ENCODE measurements at regions not wholly inside any gene's neighbourhood (a gene's known extent, or its start where the extent isn't known, plus 50 kb on each side); places are given as distances from the start of the nearest gene placed in this dataset.

DNA sequence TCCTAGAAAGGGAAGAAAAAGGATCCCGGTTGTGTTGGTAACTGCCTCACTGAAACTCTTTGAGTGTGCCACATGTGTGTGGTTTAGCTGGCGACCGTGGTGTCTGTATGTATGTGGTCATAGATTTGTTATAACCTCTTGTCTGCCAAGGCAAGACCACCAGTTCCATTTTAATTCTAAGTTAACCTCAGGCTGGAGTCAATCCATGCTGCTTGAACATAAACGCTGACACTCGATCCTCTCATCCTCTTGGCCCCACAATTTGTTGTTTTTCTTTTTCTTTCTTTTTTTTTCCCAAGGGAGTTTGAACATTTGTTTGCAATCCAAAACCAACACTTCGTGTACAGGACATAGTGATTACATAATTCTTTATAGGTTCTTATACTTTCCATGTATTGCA lies 318.9 kb upstream of the JAG1 start:
- DNase-seq (ENCODE audit: low spot score): no peak
- Histone ChIP-seq H3K14ac (ENCODE audit: low read length) (no peak overlapping the region), H2BK15ac (ENCODE audit: low read length) (no peak overlapping the region), H3K36me3 (replicated peaks in 1 of 2; ENCODE audit: control insufficient read depth in 2 of 2, insufficient read depth in 2 of 2, low read length in 2 of 2) (no peaks in the 10 kb centered on the region), H3K9ac (ENCODE audit: low read depth, low read length, poor library complexity) (no peak overlapping the region), H3K4ac (ENCODE audit: low read length) (no peak overlapping the region), H4K91ac (ENCODE audit: low read depth, low read length, poor library complexity) (no peak overlapping the region), H2BK120ac (ENCODE audit: low read depth, low read length) (no peak overlapping the region), H4K8ac (ENCODE audit: low read depth, low read length) (no peak overlapping the region), H2AFZ (ENCODE audit: low read length) (no peak overlapping the region), H3K4me1 (ENCODE audit: control insufficient read depth in 2 of 2, insufficient read depth in 1 of 2, low read depth in 1 of 2, low read length in 2 of 2) (peaks cover 0 to 2% of the 10 kb centered on the region in 2 donors), H2AK5ac (ENCODE audit: low read depth, low read length) (no peak overlapping the region), H3K27ac (replicated peaks; ENCODE audit: low read length) (no peak overlapping the region), H2BK5ac (ENCODE audit: low read length) (no peak overlapping the region), H3K4me3 (ENCODE audit: low read length in 2 of 2) (no peak overlapping the region), H3K23ac (ENCODE audit: low read depth, low read length, poor library complexity) (no peak overlapping the region), H3K27me3 (ENCODE audit: control insufficient read depth in 3 of 3, insufficient read depth in 3 of 3, low read depth in 1 of 3, low read length in 3 of 3) (no peaks in the 10 kb centered on the region), H3K79me1 (ENCODE audit: low read depth, low read length) (no peaks in the 10 kb centered on the region), H3K9me3 (replicated peaks in 1 of 2; ENCODE audit: control insufficient read depth in 2 of 2, insufficient read depth in 1 of 2, low read depth in 1 of 2, low read length in 2 of 2) (no peaks in the 10 kb centered on the region), H3K4me2 (ENCODE audit: insufficient read depth, low read length, poor library complexity, severe bottlenecking) (no peak overlapping the region), H2BK12ac (ENCODE audit: low read length) (no peak overlapping the region), H3K18ac (ENCODE audit: low read length) (no peak overlapping the region)
- WGBS, 2 donors (ENCODE audit: extremely low coverage in 2 of 2, insufficient read length in 2 of 2, insufficient replicate concordance in 1 of 2): no CpG with 5 or more reads among the region's 6 CpGs

DNA sequence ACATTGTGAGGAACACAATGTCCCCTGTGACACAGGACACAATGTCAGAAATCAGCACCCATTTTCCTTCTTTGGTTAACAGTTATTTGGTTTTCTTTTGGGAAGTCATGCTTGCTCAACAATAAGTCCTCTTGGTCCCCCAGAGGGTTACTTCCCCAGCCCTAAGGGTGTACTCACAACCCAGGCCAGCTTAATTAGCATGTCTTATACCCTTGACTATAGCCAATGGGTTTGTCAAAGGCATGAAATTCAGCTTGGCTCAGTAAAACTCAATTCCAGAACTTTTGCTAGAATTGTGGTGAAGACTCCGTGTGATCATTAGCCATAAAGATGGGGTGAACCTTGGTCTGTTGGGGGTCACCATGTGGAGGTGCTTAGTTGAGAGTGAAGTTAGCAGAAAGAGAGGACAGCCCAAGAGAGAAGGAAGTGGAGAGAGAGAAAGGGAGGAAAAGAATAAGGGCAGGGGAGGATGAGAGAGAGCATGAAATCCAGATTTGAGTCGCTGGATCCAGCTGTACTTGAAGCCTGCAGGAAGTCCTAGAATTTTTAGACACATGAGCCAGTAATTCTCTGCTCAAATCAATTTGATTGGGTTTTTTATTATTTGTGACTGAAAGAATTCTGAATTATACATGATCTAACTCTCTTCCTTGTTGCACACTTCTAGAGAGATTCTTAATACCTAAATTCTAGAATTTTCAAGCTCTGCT lies 321.3 kb upstream of the JAG1 start:
- no peak overlapping the region for H3K23ac ChIP-seq (ENCODE audit: low read depth, low read length, poor library complexity)
- H2BK12ac ChIP-seq (ENCODE audit: low read length): no peak overlapping the region
- no peak overlapping the region for H3K4me3 ChIP-seq (ENCODE audit: low read length in 2 of 2)
- no peak overlapping the region for H2BK120ac ChIP-seq (ENCODE audit: low read depth, low read length)
- no peaks in the 10 kb centered on the region for H3K36me3 ChIP-seq (replicated peaks in 1 of 2; ENCODE audit: control insufficient read depth in 2 of 2, insufficient read depth in 2 of 2, low read length in 2 of 2)
- H3K4me2 ChIP-seq (ENCODE audit: insufficient read depth, low read length, poor library complexity, severe bottlenecking): no peak overlapping the region
- H2BK15ac ChIP-seq (ENCODE audit: low read length): no peak overlapping the region
- no CpG with 5 or more reads among the region's 2 CpGs for whole genome bisulfite sequencing, 2 donors (ENCODE audit: extremely low coverage in 2 of 2, insufficient read length in 2 of 2, insufficient replicate concordance in 1 of 2)
- no peak overlapping the region for H4K8ac ChIP-seq (ENCODE audit: low read depth, low read length)
- H3K18ac ChIP-seq (ENCODE audit: low read length): no peak overlapping the region
- no peak overlapping the region for H2AK5ac ChIP-seq (ENCODE audit: low read depth, low read length)
- no peak overlapping the region for H2AFZ ChIP-seq (ENCODE audit: low read length)
- H3K14ac ChIP-seq (ENCODE audit: low read length): no peak overlapping the region
- no peak overlapping the region for H2BK5ac ChIP-seq (ENCODE audit: low read length)
- H3K4me1 ChIP-seq (ENCODE audit: control insufficient read depth in 2 of 2, insufficient read depth in 1 of 2, low read depth in 1 of 2, low read length in 2 of 2): peaks cover 0 to 2% of the 10 kb centered on the region in 2 donors
- no peak overlapping the region for H3K27ac ChIP-seq (replicated peaks; ENCODE audit: low read length)
- H3K79me1 ChIP-seq (ENCODE audit: low read depth, low read length): no peaks in the 10 kb centered on the region
- H3K4ac ChIP-seq (ENCODE audit: low read length): no peak overlapping the region
- H3K9me3 ChIP-seq (replicated peaks in 1 of 2; ENCODE audit: control insufficient read depth in 2 of 2, insufficient read depth in 1 of 2, low read depth in 1 of 2, low read length in 2 of 2): no peaks in the 10 kb centered on the region
- H3K27me3 ChIP-seq (ENCODE audit: control insufficient read depth in 3 of 3, insufficient read depth in 3 of 3, low read depth in 1 of 3, low read length in 3 of 3): no peaks in the 10 kb centered on the region
- no peak for DNase-seq (ENCODE audit: low spot score)
- H3K9ac ChIP-seq (ENCODE audit: low read depth, low read length, poor library complexity): no peak overlapping the region
- H4K91ac ChIP-seq (ENCODE audit: low read depth, low read length, poor library complexity): no peak overlapping the region

DNA sequence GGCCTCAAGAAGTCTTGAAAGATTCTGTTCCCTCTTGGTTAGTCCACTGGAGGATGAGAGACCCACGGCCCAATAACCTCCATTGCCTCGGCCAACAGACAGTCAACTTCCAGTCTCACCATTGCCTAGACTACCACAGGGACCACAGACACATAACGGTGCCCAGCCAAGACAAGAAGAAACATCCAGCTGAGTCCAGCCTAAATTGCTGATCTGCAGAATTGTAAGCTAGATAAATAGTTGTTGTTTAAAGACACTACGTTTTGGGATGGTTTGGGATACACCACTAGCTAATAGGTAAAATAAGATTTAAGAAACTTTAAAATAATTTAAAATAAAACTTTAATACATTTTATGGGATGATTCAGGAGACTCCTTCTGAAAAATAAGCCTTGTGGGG lies 324.7 kb upstream of the JAG1 start:
- Histone ChIP-seq H3K14ac (ENCODE audit: low read length) (no peak overlapping the region), H3K9ac (ENCODE audit: low read depth, low read length, poor library complexity) (no peak overlapping the region), H3K36me3 (replicated peaks in 1 of 2; ENCODE audit: control insufficient read depth in 2 of 2, insufficient read depth in 2 of 2, low read length in 2 of 2) (no peaks in the 10 kb centered on the region), H4K91ac (ENCODE audit: low read depth, low read length, poor library complexity) (no peak overlapping the region), H4K8ac (ENCODE audit: low read depth, low read length) (no peak overlapping the region), H2AFZ (ENCODE audit: low read length) (no peak overlapping the region), H3K27ac (replicated peaks; ENCODE audit: low read length) (no peak overlapping the region), H3K4me3 (ENCODE audit: low read length in 2 of 2) (no peak overlapping the region), H3K4ac (ENCODE audit: low read length) (no peak overlapping the region), H3K4me2 (ENCODE audit: insufficient read depth, low read length, poor library complexity, severe bottlenecking) (no peak overlapping the region), H3K23ac (ENCODE audit: low read depth, low read length, poor library complexity) (no peak overlapping the region), H2BK5ac (ENCODE audit: low read length) (no peak overlapping the region), H2BK12ac (ENCODE audit: low read length) (no peak overlapping the region), H2BK15ac (ENCODE audit: low read length) (no peak overlapping the region), H2BK120ac (ENCODE audit: low read depth, low read length) (no peak overlapping the region), H3K18ac (ENCODE audit: low read length) (no peak overlapping the region), H3K27me3 (ENCODE audit: control insufficient read depth in 3 of 3, insufficient read depth in 3 of 3, low read depth in 1 of 3, low read length in 3 of 3) (no peaks in the 10 kb centered on the region), H3K9me3 (replicated peaks in 1 of 2; ENCODE audit: control insufficient read depth in 2 of 2, insufficient read depth in 1 of 2, low read depth in 1 of 2, low read length in 2 of 2) (no peaks in the 10 kb centered on the region), H3K79me1 (ENCODE audit: low read depth, low read length) (no peaks in the 10 kb centered on the region), H2AK5ac (ENCODE audit: low read depth, low read length) (no peak overlapping the region), H3K4me1 (ENCODE audit: control insufficient read depth in 2 of 2, insufficient read depth in 1 of 2, low read depth in 1 of 2, low read length in 2 of 2) (peaks cover 0 to 3% of the 10 kb centered on the region in 2 donors)
- no CpG with 5 or more reads among the region's 4 CpGs for WGBS, 2 donors (ENCODE audit: extremely low coverage in 2 of 2, insufficient read length in 2 of 2, insufficient replicate concordance in 1 of 2)
- DNase-seq (ENCODE audit: low spot score): no peak

DNA sequence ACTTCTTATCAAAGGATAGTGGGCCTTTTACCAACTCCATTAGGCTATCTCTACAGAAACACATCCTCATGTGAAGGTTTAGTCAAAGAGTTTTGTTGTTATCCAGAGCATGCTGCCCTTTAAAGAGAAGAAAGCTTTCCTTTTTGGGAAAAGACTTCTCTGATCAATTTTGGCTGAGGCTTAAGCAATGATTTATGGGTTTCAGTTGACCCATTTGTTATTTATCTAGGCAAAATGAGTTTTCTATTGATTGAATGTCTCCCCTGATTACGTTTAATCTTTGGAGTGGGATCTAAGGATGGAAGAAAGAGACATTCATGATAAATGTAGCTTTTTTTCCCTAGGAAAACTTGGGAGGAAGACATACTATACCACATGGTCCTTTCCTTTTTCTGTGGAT lies 326.6 kb upstream of the JAG1 start:
- H2BK15ac ChIP-seq (ENCODE audit: low read length): no peak overlapping the region
- no peaks in the 10 kb centered on the region for H3K36me3 ChIP-seq (replicated peaks in 1 of 2; ENCODE audit: control insufficient read depth in 2 of 2, insufficient read depth in 2 of 2, low read length in 2 of 2)
- H2BK120ac ChIP-seq (ENCODE audit: low read depth, low read length): no peak overlapping the region
- H3K79me1 ChIP-seq (ENCODE audit: low read depth, low read length): no peaks in the 10 kb centered on the region
- H3K18ac ChIP-seq (ENCODE audit: low read length): no peak overlapping the region
- H3K14ac ChIP-seq (ENCODE audit: low read length): no peak overlapping the region
- H3K9ac ChIP-seq (ENCODE audit: low read depth, low read length, poor library complexity): no peak overlapping the region
- no peaks in the 10 kb centered on the region for H3K9me3 ChIP-seq (replicated peaks in 1 of 2; ENCODE audit: control insufficient read depth in 2 of 2, insufficient read depth in 1 of 2, low read depth in 1 of 2, low read length in 2 of 2)
- H3K27me3 ChIP-seq (ENCODE audit: control insufficient read depth in 3 of 3, insufficient read depth in 3 of 3, low read depth in 1 of 3, low read length in 3 of 3): no peaks in the 10 kb centered on the region
- no CpG with 5 or more reads among the region's 1 CpG for WGBS, 2 donors (ENCODE audit: extremely low coverage in 2 of 2, insufficient read length in 2 of 2, insufficient replicate concordance in 1 of 2)
- no peak overlapping the region for H3K4me2 ChIP-seq (ENCODE audit: insufficient read depth, low read length, poor library complexity, severe bottlenecking)
- no peak overlapping the region for H2AFZ ChIP-seq (ENCODE audit: low read length)
- DNase-seq (ENCODE audit: low spot score): no peak
- H2BK12ac ChIP-seq (ENCODE audit: low read length): no peak overlapping the region
- H3K23ac ChIP-seq (ENCODE audit: low read depth, low read length, poor library complexity): no peak overlapping the region
- H2BK5ac ChIP-seq (ENCODE audit: low read length): no peak overlapping the region
- no peak overlapping the region for H2AK5ac ChIP-seq (ENCODE audit: low read depth, low read length)
- H3K4ac ChIP-seq (ENCODE audit: low read length): no peak overlapping the region
- H4K8ac ChIP-seq (ENCODE audit: low read depth, low read length): no peak overlapping the region
- H3K27ac ChIP-seq (replicated peaks; ENCODE audit: low read length): no peak overlapping the region
- peaks cover 0 to 3% of the 10 kb centered on the region in 2 donors for H3K4me1 ChIP-seq (ENCODE audit: control insufficient read depth in 2 of 2, insufficient read depth in 1 of 2, low read depth in 1 of 2, low read length in 2 of 2)
- no peak overlapping the region for H3K4me3 ChIP-seq (ENCODE audit: low read length in 2 of 2)
- no peak overlapping the region for H4K91ac ChIP-seq (ENCODE audit: low read depth, low read length, poor library complexity)

All from neuronal stem cell (in vitro differentiated cells).